SK-N-SH treated with all-trans-retinoic acid at 6 μM for 48 hours (cell line): ENCODE measurements at regions not wholly inside any gene's neighbourhood (a gene's known extent, or its start where the extent isn't known, plus 50 kb on each side); places are given as distances from the start of the nearest gene placed in this dataset.

Experiments
- ARNTL ChIP-seq: fragments of 450-650 bp; formaldehyde crosslinking; IDR thresholded peaks from 2 replicates; pipeline ENCODE4 v1.5.0; 2020; ENCODE audit warnings: low read depth, mild to moderate bottlenecking, moderate library complexity, borderline replicate concordance
- RARB ChIP-seq: fragments of 250-450 bp; sonication (Bioruptor Pico); IDR thresholded peaks from 2 replicates; pipeline ENCODE4 v1.8.0; 2021; ENCODE audit warnings: mild to moderate bottlenecking, moderate library complexity
- SNAI2 ChIP-seq: fragments of 250-450 bp; sonication (Bioruptor Pico); IDR thresholded peaks from 2 replicates; pipeline ENCODE4 v1.5.0; 2020; ENCODE audit warnings: mild to moderate bottlenecking, moderate library complexity
- ZFP30 ChIP-seq: fragments of 450-650 bp; formaldehyde crosslinking; IDR thresholded peaks from 2 replicates; pipeline ENCODE4 v1.5.0; 2022; ENCODE audit warnings: mild to moderate bottlenecking, moderate library complexity
- ZNF8 ChIP-seq: fragments of 450-650 bp; formaldehyde crosslinking; IDR thresholded peaks from 2 replicates; pipeline ENCODE4 v1.5.0; 2020; ENCODE audit warnings: mild to moderate bottlenecking, moderate library complexity
- TF ChIP-seq, protein P1 (sequence below): fragments of 250-450 bp; sonication (Bioruptor Pico); IDR thresholded peaks from 2 replicates; pipeline ENCODE4 v1.5.1; 2021; ENCODE audit warnings: mild to moderate bottlenecking, moderate library complexity
- TF ChIP-seq, protein P2 (sequence below): fragments of 250-450 bp; sonication (Bioruptor Pico); IDR thresholded peaks from 2 replicates; pipeline ENCODE4 v1.8.0; 2021; ENCODE audit warnings: low read depth, mild to moderate bottlenecking, moderate library complexity, borderline replicate concordance

DNA sequence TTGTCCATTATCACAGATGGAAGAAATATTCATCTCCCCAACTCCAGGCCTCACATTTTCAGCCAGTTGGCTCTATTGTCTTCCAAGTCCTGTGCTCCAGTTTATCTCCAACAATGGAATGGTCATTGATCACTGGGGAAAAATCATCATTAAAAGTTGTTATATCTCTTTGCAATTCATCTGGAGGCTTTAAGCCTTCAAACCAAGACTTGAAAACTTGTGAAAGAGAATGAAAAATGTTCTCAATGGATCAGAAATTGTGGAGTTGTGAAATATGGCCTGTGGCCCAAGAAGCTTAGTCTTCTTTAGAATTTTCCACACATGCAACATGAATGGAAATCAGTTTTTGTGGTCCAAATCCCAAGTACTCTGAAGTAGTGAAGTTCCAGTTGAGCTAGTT is 569.6 kb downstream of the EBF1 start:
- TF ChIP-seq ZFP30: no peak
- no peak for TF ChIP-seq ZNF8
- TF ChIP-seq, protein P1, sequence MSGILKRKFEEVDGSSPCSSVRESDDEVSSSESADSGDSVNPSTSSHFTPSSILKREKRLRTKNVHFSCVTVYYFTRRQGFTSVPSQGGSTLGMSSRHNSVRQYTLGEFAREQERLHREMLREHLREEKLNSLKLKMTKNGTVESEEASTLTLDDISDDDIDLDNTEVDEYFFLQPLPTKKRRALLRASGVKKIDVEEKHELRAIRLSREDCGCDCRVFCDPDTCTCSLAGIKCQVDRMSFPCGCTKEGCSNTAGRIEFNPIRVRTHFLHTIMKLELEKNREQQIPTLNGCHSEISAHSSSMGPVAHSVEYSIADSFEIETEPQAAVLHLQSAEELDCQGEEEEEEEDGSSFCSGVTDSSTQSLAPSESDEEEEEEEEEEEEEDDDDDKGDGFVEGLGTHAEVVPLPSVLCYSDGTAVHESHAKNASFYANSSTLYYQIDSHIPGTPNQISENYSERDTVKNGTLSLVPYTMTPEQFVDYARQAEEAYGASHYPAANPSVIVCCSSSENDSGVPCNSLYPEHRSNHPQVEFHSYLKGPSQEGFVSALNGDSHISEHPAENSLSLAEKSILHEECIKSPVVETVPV (CRISPR knock-in tag): no peak
- TF ChIP-seq RARB: no peak
- no peak for TF ChIP-seq SNAI2 (CRISPR knock-in tag)
- TF ChIP-seq, protein P2, sequence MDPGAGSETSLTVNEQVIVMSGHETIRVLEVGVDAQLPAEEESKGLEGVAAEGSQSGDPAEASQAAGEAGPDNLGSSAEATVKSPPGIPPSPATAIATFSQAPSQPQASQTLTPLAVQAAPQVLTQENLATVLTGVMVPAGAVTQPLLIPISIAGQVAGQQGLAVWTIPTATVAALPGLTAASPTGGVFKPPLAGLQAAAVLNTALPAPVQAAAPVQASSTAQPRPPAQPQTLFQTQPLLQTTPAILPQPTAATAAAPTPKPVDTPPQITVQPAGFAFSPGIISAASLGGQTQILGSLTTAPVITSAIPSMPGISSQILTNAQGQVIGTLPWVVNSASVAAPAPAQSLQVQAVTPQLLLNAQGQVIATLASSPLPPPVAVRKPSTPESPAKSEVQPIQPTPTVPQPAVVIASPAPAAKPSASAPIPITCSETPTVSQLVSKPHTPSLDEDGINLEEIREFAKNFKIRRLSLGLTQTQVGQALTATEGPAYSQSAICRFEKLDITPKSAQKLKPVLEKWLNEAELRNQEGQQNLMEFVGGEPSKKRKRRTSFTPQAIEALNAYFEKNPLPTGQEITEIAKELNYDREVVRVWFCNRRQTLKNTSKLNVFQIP: no peak
- TF ChIP-seq ARNTL (CRISPR knock-in tag): no peak
